ENCODE measurements at regions not wholly inside any gene's neighbourhood (a gene's known extent, or its start where the extent isn't known, plus 50 kb on each side); places are given as distances from the start of the nearest gene placed in this dataset.

DNA sequence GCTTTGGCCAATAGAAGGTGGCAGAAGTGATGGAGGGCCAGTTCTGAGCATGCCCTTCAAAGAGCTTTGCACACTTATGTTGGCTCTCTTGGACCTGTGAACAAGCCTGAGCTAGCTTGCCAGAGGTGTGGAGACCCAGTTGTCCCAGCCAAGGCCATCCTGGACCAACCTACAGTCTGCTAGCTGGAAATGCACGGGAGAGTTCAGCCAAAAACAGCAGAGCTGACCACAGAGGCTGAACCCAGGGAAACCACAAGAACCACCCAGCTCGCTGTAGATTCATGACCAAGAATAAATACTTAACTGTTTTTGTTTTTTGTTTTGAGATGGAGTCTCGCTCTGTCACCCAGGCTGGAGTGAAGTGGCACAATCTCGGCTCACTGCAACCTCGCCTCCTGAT is 65.4 kb upstream of the HAND1 start:
- Histone ChIP-seq H3K4me1 (peaks cover 25% of the 10 kb centered on the region), H3K4me3 (no peak overlapping the region), H3K27ac (no peak overlapping the region), H3K27me3 (no peaks in the 10 kb centered on the region), H3K9me3 (no peaks in the 10 kb centered on the region), H3K36me3 (ENCODE audit: low read depth, missing control alignments) (no peaks in the 10 kb centered on the region)
- no peak for TF ChIP-seq POLR2A (IDR thresholded peaks at IDR 0.05)
- TF ChIP-seq, protein P1, sequence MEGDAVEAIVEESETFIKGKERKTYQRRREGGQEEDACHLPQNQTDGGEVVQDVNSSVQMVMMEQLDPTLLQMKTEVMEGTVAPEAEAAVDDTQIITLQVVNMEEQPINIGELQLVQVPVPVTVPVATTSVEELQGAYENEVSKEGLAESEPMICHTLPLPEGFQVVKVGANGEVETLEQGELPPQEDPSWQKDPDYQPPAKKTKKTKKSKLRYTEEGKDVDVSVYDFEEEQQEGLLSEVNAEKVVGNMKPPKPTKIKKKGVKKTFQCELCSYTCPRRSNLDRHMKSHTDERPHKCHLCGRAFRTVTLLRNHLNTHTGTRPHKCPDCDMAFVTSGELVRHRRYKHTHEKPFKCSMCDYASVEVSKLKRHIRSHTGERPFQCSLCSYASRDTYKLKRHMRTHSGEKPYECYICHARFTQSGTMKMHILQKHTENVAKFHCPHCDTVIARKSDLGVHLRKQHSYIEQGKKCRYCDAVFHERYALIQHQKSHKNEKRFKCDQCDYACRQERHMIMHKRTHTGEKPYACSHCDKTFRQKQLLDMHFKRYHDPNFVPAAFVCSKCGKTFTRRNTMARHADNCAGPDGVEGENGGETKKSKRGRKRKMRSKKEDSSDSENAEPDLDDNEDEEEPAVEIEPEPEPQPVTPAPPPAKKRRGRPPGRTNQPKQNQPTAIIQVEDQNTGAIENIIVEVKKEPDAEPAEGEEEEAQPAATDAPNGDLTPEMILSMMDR (IDR thresholded peaks at IDR 0.05), result no peak
- intact Hi-C loops (cut with DNase I; ENCODE audit: low total_unique reads), result no loop called here
- DNase-seq, result peak; percentile 64
- WGBS, 2 donors, result 50 to 62% methylated on average over 5 of the region's 5 CpGs

DNA sequence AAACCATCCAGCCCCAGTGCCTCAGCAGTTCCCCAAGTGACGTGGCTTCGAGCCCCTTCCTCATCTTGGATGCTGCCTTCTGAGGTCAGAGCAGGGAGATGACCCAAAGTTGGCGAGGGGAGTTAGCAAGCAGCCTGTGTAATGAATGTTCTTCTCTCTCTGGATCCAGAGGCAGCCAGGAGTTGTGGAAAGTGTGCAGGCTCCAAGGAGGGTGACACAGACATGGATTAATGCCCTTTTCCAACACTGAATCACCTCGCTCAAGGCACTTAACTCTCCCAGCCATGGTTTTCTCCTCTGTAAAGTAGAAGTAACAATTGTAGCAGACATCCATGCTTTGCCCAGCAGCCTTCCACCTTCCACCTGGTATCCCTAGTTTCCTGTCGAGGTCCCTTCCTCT is 64.6 kb upstream of the HAND1 start:
- H3K36me3 ChIP-seq (ENCODE audit: low read depth, missing control alignments), result no peaks in the 10 kb centered on the region
- H3K4me1 ChIP-seq, result peaks cover 25% of the 10 kb centered on the region
- H3K27me3 ChIP-seq, result no peaks in the 10 kb centered on the region
- WGBS, 2 donors, result 61% methylated on average over 5 of the region's 5 CpGs
- no peak overlapping the region for H3K27ac ChIP-seq
- intact Hi-C loops (cut with DNase I; ENCODE audit: low total_unique reads), result no loop called here
- no peak for TF ChIP-seq POLR2A (IDR thresholded peaks at IDR 0.05)
- TF ChIP-seq, protein P1 (IDR thresholded peaks at IDR 0.05), result no peak
- DNase-seq, result no peak
- H3K9me3 ChIP-seq, result no peaks in the 10 kb centered on the region
- H3K4me3 ChIP-seq, result no peak overlapping the region

DNA sequence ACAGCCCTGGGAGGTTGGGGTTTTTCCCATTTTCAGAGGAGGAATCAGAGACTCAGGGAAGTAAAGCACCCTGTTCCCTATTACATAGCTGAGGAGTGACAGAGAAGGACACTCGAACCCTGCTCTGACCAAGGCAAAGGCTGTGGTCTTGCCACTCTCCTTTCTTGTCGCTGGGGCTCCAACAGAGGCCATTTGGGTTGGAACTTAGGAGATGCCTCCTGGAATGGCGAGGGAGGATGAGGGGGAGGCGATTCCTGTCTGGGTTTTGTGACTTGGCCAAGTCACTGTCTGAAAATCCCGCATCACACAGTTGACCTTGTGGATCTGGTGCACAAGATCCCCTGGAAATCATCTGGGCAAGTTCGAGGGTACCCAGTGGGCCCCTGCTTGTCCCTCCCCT is 64.0 kb upstream of the HAND1 start:
- H3K9me3 ChIP-seq, result no peaks in the 10 kb centered on the region
- no peaks in the 10 kb centered on the region for H3K36me3 ChIP-seq (ENCODE audit: low read depth, missing control alignments)
- no peak overlapping the region for H3K4me3 ChIP-seq
- H3K27ac ChIP-seq, result no peak overlapping the region
- 44 to 50% methylated on average over 3 to 6 of the region's 6 CpGs for WGBS, 2 donors
- no peak for DNase-seq
- no peaks in the 10 kb centered on the region for H3K27me3 ChIP-seq
- no peak for TF ChIP-seq POLR2A (IDR thresholded peaks at IDR 0.05)
- TF ChIP-seq, protein P1 (IDR thresholded peaks at IDR 0.05), result no peak
- intact Hi-C loops (cut with DNase I; ENCODE audit: low total_unique reads), result no loop called here
- H3K4me1 ChIP-seq, result peaks cover 25% of the 10 kb centered on the region

DNA sequence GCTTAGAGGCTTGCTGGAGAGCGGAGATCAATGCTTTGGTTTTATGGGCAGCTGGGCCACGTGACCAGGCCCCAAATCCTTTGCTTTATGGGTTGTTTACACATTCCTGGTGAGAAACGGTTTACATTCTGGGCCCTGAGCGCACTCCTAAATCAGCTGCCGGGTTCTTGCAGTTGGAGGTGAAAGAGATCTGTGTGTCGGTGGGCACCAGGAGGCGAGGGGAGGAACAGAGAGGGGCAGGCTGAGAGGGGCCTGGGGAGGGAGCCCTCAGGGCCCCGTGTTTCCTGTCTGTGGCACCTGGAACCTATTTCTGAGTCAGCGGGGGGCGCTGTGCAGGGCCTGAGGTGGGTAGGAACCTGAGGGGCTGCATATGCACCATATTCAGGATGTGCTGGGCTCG is 63.5 kb upstream of the HAND1 start:
- no peaks in the 10 kb centered on the region for H3K36me3 ChIP-seq (ENCODE audit: low read depth, missing control alignments)
- H3K27ac ChIP-seq, result no peak overlapping the region
- DNase-seq, result no peak
- no peaks in the 10 kb centered on the region for H3K9me3 ChIP-seq
- TF ChIP-seq, protein P1 (IDR thresholded peaks at IDR 0.05), result no peak
- TF ChIP-seq POLR2A (IDR thresholded peaks at IDR 0.05), result no peak
- no peak overlapping the region for H3K4me3 ChIP-seq
- H3K4me1 ChIP-seq, result peaks cover 25% of the 10 kb centered on the region
- 58 to 65% methylated on average over 10 to 11 of the region's 11 CpGs for WGBS, 2 donors
- H3K27me3 ChIP-seq, result no peaks in the 10 kb centered on the region
- intact Hi-C loops (cut with DNase I; ENCODE audit: low total_unique reads), result no loop called here

DNA sequence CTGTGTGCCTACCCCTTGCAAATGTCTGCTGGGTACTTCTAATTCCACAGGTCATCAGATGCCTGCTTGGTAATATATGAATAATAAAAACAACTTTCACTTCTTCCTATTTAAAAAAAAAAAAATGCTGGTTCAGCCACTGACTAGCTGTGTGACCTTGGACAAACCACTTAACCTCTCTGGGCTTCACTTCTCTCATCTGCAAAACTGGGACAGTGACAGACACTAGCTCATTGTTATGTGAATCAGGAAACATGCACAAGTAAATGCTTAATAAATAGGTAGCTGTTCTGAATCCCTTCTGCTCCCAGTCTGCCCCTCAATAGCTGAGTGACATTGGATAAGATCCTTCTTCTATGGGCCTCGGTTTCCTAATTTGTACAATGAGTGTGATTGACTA is 62.6 kb upstream of the HAND1 start:
- Histone ChIP-seq H3K9me3 (no peaks in the 10 kb centered on the region), H3K4me3 (no peak overlapping the region), H3K4me1 (peaks cover 25% of the 10 kb centered on the region), H3K27me3 (no peaks in the 10 kb centered on the region), H3K36me3 (ENCODE audit: low read depth, missing control alignments) (no peaks in the 10 kb centered on the region), H3K27ac (no peak overlapping the region)
- WGBS, 2 donors, result 85 to 87% methylated on average over 1 of the region's 1 CpG
- intact Hi-C loops (cut with DNase I; ENCODE audit: low total_unique reads), result no loop called here
- TF ChIP-seq POLR2A (IDR thresholded peaks at IDR 0.05), result no peak
- TF ChIP-seq, protein P1 (IDR thresholded peaks at IDR 0.05), result no peak
- DNase-seq, result no peak
